MCF 10A (cell line): ENCODE measurements at regions not wholly inside any gene's neighbourhood (a gene's known extent, or its start where the extent isn't known, plus 50 kb on each side); places are given as distances from the start of the nearest gene placed in this dataset.

Experiments
- BruUV-seq: library from RNA; stranded (reverse); fragments of 400-500 nt; replicated peaks from 2 replicates; lab custom pipeline; 2021; lab: Mats Ljungman, UMichigan
- CTCF ChIA-PET: fragments of 300-600 bp; sonication (Branson Sonifier 250); formaldehyde crosslinking; extraction: SDS; loops from one replicate; lab custom pipeline; 2021; ENCODE audit warnings: antibody characterized with exemption, inconsistent platforms; lab: Yijun Ruan, JAX
- POLR2A ChIA-PET: fragments of 300-600, 350-650 bp; sonication (Branson Sonifier 250); formaldehyde crosslinking; extraction: SDS; loops from one replicate; lab custom pipeline; 2020; ENCODE audit warnings: antibody characterized with exemption, inconsistent platforms; lab: Yijun Ruan, JAX
- DNase-seq: peaks from one replicate; pipeline ENCODE4 v3.0.0-alpha.2; 2018; ENCODE audit not compliant: unreplicated experiment
- H3K27ac Mint-ChIP-seq: one replicate; pipeline ENCODE4 v1.8.0; 2022; ENCODE audit warnings: mild to moderate bottlenecking, low read depth, mixed read lengths; ENCODE audit not compliant: unreplicated experiment
- H3K27me3 Mint-ChIP-seq: one replicate; pipeline ENCODE4 v1.8.0; 2022; ENCODE audit warnings: mixed read lengths; ENCODE audit not compliant: insufficient read depth, unreplicated experiment
- H3K36me3 Mint-ChIP-seq: one replicate; pipeline ENCODE4 v1.8.0; 2022; ENCODE audit warnings: mild to moderate bottlenecking, moderate library complexity, mixed read lengths; ENCODE audit not compliant: insufficient read depth, unreplicated experiment
- H3K4me1 Mint-ChIP-seq: one replicate; pipeline ENCODE4 v1.8.0; 2022; ENCODE audit warnings: mixed read lengths; ENCODE audit not compliant: insufficient read depth, unreplicated experiment
- H3K4me3 Mint-ChIP-seq: one replicate; pipeline ENCODE4 v1.8.0; 2022; ENCODE audit warnings: mild to moderate bottlenecking, moderate library complexity, mixed read lengths; ENCODE audit not compliant: unreplicated experiment
- H3K9me3 Mint-ChIP-seq: one replicate; pipeline ENCODE4 v1.8.0; 2022; ENCODE audit warnings: mixed read lengths; ENCODE audit not compliant: unreplicated experiment
- intact Hi-C: fragments of 100-400 bp; cut with micrococcal nuclease; formaldehyde crosslinking; loops from 2 replicates; pipeline ENCODE4 v1.14.1; 2022
- TF ChIP-seq, protein P1 (sequence below): fragments of 200-600 bp; IDR thresholded peaks from one replicate; pipeline ENCODE4 v1.8.0; 2022; ENCODE audit warnings: antibody characterized with exemption, mild to moderate bottlenecking; ENCODE audit not compliant: unreplicated experiment

- Mint-ChIP-seq H3K27ac (no peak overlapping the region), H3K27me3 (no peaks in the 10 kb centered on the region), H3K4me1 (peaks cover 5% of the 10 kb centered on the region), H3K4me3 (no peak overlapping the region), H3K36me3 (no peaks in the 10 kb centered on the region), H3K9me3 (no peaks in the 10 kb centered on the region)
- no peak for DNase-seq
- POLR2A ChIA-PET: no interaction called here
- intact Hi-C loops: no loop called here
- TF ChIP-seq, protein P1, sequence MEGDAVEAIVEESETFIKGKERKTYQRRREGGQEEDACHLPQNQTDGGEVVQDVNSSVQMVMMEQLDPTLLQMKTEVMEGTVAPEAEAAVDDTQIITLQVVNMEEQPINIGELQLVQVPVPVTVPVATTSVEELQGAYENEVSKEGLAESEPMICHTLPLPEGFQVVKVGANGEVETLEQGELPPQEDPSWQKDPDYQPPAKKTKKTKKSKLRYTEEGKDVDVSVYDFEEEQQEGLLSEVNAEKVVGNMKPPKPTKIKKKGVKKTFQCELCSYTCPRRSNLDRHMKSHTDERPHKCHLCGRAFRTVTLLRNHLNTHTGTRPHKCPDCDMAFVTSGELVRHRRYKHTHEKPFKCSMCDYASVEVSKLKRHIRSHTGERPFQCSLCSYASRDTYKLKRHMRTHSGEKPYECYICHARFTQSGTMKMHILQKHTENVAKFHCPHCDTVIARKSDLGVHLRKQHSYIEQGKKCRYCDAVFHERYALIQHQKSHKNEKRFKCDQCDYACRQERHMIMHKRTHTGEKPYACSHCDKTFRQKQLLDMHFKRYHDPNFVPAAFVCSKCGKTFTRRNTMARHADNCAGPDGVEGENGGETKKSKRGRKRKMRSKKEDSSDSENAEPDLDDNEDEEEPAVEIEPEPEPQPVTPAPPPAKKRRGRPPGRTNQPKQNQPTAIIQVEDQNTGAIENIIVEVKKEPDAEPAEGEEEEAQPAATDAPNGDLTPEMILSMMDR: no peak
- CTCF ChIA-PET: interaction anchor here (1.1 kb wide), 1 partner anchor 46 kb away, joined by 3 read pairs; no protein-coding TSS in a partner anchor
- BruUV-seq: no TSS peak
Observed at GRCh38 chr2:47264143-47264542, 87.8 kb upstream of the CALM2 start.

GRCh38 chr2:47262657-47263056 lies 86.3 kb upstream of the CALM2 start:
- no peaks in the 10 kb centered on the region for H3K36me3 Mint-ChIP-seq
- H3K9me3 Mint-ChIP-seq: no peaks in the 10 kb centered on the region
- no TSS peak for BruUV-seq
- no peak overlapping the region for H3K4me3 Mint-ChIP-seq
- POLR2A ChIA-PET: interaction anchor here (1.3 kb wide), 1 partner anchor 26 kb away, joined by 4 read pairs; no protein-coding TSS in a partner anchor
- no peak for DNase-seq
- CTCF ChIA-PET: no interaction called here
- peaks cover 5% of the 10 kb centered on the region for H3K4me1 Mint-ChIP-seq
- intact Hi-C loops: no loop called here
- TF ChIP-seq, protein P1: no peak
- H3K27me3 Mint-ChIP-seq: no peaks in the 10 kb centered on the region
- H3K27ac Mint-ChIP-seq: no peak overlapping the region

DNA sequence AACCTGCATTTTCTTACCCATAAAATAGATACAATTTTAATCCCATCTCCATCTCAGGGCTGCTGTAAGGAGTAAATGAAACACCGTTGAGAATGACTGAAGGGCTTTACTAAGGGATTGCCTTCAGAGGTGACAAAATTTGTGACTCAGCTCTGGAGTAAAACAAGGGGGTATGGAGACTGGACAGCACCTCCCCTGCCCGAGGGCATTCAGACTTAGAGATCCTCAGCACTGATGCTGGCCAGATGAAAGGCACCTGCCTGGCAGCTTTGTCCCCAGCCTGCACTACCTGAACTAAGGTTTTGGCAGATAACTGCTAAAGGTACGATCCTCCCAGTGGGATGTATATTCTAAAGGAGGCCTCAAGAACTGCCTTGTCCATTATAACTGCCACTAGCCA lies 84.7 kb upstream of the CALM2 start:
- DNase-seq: no peak
- Mint-ChIP-seq H3K36me3 (no peaks in the 10 kb centered on the region), H3K27me3 (no peaks in the 10 kb centered on the region), H3K4me1 (peaks cover 4% of the 10 kb centered on the region), H3K27ac (no peak overlapping the region), H3K4me3 (no peak overlapping the region), H3K9me3 (no peaks in the 10 kb centered on the region)
- POLR2A ChIA-PET: interaction anchor here (1.3 kb wide), 1 partner anchor 12 kb away, joined by 3 read pairs; no protein-coding TSS in a partner anchor
- no TSS peak for BruUV-seq
- intact Hi-C loops: no loop called here
- TF ChIP-seq, protein P1: no peak
- CTCF ChIA-PET: interaction anchor here (1.1 kb wide), 1 partner anchor 12 kb away, joined by 3 read pairs; no protein-coding TSS in a partner anchor

DNA sequence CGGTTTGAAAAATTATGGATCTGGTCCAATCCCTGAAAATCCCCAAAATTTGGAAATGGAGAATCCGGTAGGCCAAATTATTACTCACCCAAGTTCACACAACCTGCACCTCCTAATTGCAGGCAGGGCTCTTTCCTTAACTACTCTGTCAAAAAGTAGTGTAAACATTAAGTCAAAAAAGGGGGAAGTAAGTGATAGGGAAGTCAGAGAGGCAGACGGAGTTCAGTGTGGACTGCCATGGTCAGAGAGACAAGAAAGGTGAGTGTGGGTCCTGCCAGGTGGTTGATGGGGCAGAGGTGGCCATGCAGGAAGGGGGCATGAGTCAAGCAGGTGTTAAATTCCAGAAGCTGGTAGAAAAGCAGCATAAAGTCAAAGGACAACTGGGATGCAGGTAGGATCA lies 83.5 kb upstream of the CALM2 start:
- ChIA-PET CTCF (interaction anchor here (0.6 to 1.1 kb wide), 2 partner anchors 13 to 631 kb away, joined by 3 to 4 read pairs; no protein-coding TSS in a partner anchor), POLR2A (no interaction called here)
- TF ChIP-seq, protein P1: no peak
- H3K27ac Mint-ChIP-seq: no peak overlapping the region
- H3K27me3 Mint-ChIP-seq: no peaks in the 10 kb centered on the region
- BruUV-seq: no TSS peak
- no peak overlapping the region for H3K4me3 Mint-ChIP-seq
- no peaks in the 10 kb centered on the region for H3K4me1 Mint-ChIP-seq
- no peaks in the 10 kb centered on the region for H3K9me3 Mint-ChIP-seq
- no peaks in the 10 kb centered on the region for H3K36me3 Mint-ChIP-seq
- no peak for DNase-seq
- intact Hi-C loops: no loop called here
